22Rv1 (cell line): ENCODE measurements at regions not wholly inside any gene's neighbourhood (a gene's known extent, or its start where the extent isn't known, plus 50 kb on each side); places are given as distances from the start of the nearest gene placed in this dataset.

Experiments
- H3K27ac ChIP-seq: fragments of 450-650 bp; 2 replicates; pipeline ENCODE4 v1.5.1; 2017
- CTCF ChIP-seq: fragments of 450-650 bp; IDR thresholded peaks from 2 replicates; pipeline ENCODE4 v1.5.1; 2017; ENCODE audit warnings: mild to moderate bottlenecking
- ZFX ChIP-seq: fragments of 450-650 bp; IDR thresholded peaks from 2 replicates; pipeline ENCODE4 v1.6.1; 2017; ENCODE audit warnings: antibody characterized with exemption, borderline replicate concordance

GRCh38 chr20:39298121-39298520 is 336.0 kb downstream of the DHX35 start:
- TF ChIP-seq CTCF (no peak), ZFX (no peak)
- no peak overlapping the region for H3K27ac ChIP-seq

GRCh38 chr20:39295301-39295700 is 333.2 kb downstream of the DHX35 start:
- TF ChIP-seq ZFX (no peak), CTCF (no peak)
- H3K27ac ChIP-seq: no peak overlapping the region

- H3K27ac ChIP-seq: no peak overlapping the region
- no peak for TF ChIP-seq ZFX
- no peak for TF ChIP-seq CTCF
These were observed 332.1 kb downstream of the DHX35 start for GRCh38 chr20:39294137-39294725.

GRCh38 chr20:39292193-39292736 is 330.1 kb downstream of the DHX35 start:
- H3K27ac ChIP-seq: no peak overlapping the region
- no peak for TF ChIP-seq CTCF
- no peak for TF ChIP-seq ZFX

GRCh38 chr20:39291301-39291700 is 329.2 kb downstream of the DHX35 start:
- no peak overlapping the region for H3K27ac ChIP-seq
- TF ChIP-seq CTCF (no peak), ZFX (no peak)

- no peak for TF ChIP-seq CTCF
- no peak for TF ChIP-seq ZFX
- H3K27ac ChIP-seq: no peak overlapping the region
These were observed 328.4 kb downstream of the DHX35 start for GRCh38 chr20:39290575-39290974.

- H3K27ac ChIP-seq: no peak overlapping the region
- TF ChIP-seq CTCF (no peak), ZFX (no peak)
These were observed 327.7 kb downstream of the DHX35 start for GRCh38 chr20:39289831-39290230.
